Right forelimb (tissue), 1 donor: ENCODE measurements at regions not wholly inside any gene's neighbourhood (a gene's known extent, or its start where the extent isn't known, plus 50 kb on each side); places are given as distances from the start of the nearest gene placed in this dataset.
"Not testable (repeated sequence)": the region's sequence is repeated elsewhere in the genome, so short reads cannot be mapped to it uniquely, and the experiment has no call there.

ENCODE experiments used
- DNase-seq: peaks from one replicate; pipeline ENCODE4 v3.0.0-alpha.2; 2018

DNA sequence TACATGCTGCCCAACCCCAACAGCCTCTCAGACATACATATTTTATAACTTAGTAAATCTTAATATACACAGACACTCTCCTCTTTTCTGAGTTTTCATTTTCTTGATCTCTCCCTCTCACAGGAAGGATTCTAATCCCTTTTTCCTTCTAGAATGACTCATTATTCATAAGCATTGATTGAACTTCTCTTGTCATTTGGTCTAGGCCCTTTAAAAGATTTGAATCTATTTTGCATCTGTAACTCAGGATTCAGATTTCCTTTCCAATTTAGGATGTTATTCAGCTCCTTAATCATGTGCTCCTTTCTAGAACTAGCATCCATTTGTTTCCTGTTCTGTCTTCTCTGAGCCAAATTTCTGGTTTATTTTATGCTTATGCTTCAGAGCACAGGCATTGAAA, 624.5 kb upstream of the SGO1 start:
- DNase-seq, result no peak

DNA sequence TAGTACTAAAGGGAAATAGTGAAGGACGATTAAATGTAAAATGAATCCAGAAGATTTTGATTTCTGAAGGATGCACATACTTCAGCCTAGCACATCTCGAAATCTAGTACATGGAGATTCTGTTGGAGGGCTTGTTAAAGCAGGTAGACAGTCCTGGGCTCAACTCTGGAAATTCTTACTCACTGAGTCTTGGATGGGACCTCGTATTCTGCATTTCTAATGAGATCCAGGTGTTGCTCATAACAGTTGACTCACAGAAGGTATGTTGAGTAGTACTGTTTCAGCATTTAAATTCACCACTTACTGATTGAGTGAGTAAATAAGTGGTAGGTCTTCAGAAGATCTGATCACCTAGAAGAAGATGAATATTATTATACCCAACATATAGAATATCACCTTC, 623.4 kb upstream of the SGO1 start:
- no peak for DNase-seq

GRCh38 chr3:20808864-20809263, 622.9 kb upstream of the SGO1 start:
- no peak for DNase-seq

DNA sequence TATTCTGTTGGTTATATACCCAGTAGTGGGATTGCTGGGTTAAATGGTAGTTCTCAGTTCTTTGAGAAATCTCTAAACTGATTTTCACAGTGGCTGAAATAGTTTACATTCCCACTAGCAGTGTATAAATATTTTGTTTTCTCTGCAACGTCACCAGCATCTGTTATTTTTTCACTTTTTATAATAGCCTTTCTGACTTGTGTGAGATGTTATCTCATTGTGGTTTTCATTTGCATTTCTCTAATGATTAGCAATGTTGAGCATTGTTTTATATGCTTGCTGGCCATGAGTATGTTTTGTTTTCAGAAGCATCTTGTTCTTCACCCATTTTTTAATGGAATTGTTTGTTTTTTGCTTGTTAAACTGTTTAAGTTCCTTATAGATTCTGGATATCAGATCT, 612.7 kb upstream of the SGO1 start:
- DNase-seq, result no peak

- DNase-seq, result no peak
These were observed 601.0 kb upstream of the SGO1 start for GRCh38 chr3:20787005-20787404.

- no peak for DNase-seq
These were observed 590.7 kb upstream of the SGO1 start for GRCh38 chr3:20776692-20777091.

- DNase-seq, result no peak
These were observed 590.3 kb upstream of the SGO1 start for GRCh38 chr3:20776286-20776685.

- no peak for DNase-seq
These were observed 587.4 kb upstream of the SGO1 start for GRCh38 chr3:20773320-20773984.

- DNase-seq, result no peak
These were observed 586.9 kb upstream of the SGO1 start for GRCh38 chr3:20772869-20773268.

DNA sequence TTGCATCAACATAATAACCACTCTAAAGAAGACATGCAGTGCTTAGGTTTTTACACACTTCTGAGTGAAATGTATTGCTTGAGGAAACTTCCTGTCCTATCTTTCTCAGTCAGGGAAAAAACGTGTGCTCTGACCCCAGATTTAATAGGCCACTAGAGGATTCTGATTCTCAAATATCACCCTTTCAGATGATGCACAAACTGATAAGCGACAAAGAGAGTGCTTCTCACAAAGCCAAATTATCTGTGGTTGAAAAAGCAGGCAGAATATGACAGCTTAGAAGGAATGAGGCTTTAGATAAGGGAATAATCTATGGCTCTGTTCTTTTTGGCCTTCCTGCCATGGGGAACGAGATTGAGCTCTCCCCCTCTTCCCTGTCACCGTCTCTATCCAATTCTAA, 583.4 kb upstream of the SGO1 start:
- DNase-seq, result no peak

GRCh38 chr3:20760981-20761380, 575.0 kb upstream of the SGO1 start:
- DNase-seq, result no peak

DNA sequence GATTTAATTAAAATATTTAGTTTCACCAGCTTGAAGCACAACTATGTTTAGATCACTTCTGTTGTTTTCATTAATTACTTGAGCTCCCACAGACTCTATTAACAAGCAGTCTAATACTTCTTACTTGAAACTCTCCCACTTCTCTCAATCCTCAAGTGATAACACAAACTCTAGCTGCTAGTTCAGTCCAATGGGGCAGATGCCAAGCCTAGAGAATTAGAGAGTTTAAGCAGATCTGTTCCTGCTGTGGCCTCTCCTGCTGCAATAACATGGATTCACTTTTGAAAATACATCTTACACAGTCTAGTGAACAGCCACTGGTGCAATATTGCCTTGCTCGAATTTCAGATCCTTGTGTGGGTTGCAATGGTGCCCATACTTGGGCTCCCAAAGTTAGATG, 566.4 kb upstream of the SGO1 start:
- no peak for DNase-seq

DNA sequence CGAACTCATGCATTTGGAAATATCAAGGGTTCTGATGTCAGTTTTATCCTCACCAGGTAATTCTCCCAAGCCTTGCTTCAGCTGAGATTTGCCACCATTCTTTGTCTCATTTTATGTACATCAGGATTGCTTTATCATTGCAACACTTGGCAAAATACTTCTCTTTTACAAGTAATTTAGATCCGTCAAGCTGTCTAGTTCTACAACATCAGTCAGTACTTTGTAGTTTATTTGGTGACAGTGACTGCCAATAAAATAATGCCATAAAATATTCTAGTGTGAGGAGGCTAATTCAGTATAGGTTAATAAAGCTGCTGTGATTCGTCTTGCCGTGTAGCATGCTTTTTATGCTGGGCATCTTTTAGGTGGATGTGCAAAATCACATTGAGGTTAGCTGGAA, 565.3 kb upstream of the SGO1 start:
- DNase-seq, result no peak

GRCh38 chr3:20747741-20748140, 561.7 kb upstream of the SGO1 start:
- no peak for DNase-seq

DNA sequence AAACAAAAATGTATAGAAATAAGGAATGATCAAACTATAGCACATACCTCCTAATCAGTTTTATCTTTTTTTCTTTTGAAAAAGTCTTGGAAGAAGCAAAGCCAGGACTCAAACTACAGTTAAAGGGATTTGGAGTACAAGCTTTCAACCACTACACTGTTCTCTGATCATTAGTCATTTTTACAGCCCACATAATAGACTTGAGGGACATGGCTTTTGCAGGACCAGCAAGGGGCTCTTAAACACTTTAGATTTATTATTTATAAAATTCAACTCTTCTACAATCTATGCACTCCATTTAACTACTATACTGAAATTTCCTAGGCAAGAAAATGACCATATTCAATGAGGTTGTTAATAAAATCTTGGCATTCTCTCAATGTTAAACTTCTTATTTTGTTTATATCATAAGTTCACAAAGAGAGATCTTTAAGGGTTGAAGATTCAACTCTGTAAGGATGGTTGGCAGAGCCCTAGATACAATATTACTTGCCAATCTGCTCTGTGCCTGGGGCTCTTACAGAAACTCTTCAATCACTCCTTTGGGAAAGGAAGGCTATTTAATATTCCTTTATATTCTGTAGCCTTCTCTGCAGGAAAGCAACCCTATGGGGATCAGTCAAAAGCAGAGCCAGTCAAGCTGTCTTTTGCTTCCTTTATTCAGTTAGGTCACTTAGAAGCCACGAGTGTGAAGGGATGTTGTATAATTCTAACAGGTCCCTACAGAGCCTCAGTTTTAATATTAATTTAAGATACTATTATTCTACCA, 557.7 kb upstream of the SGO1 start:
- no peak for DNase-seq

DNA sequence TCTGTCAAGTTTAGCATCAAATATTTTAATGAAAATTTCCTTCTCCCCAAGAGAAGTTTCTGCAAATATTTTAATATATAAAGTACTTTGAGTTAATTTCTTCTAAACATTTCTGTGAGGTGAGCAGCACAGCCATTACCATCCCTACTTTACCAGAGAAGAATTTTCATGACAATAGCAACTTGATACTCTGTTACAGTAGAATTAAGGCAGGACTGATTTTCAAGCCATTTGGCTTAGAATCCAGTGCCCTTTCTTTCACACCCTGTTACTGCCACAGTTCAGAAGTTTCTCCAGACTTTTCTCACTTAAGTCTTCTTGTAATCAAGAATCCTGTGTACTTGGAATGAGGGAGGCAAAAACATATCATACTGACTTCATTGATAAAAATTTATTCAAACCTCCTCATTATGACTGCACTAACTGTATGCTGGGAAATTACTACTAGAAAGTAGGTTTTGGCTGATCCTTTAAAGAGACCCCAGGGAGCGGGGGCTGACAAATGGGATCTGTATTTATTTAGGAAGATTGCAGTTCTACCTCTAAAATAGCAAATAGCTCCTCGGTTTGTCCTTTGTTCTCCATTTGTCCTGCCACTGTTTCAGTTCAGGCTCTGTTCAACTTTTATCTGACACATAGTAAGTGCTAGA, 557.0 kb upstream of the SGO1 start:
- no peak for DNase-seq

DNA sequence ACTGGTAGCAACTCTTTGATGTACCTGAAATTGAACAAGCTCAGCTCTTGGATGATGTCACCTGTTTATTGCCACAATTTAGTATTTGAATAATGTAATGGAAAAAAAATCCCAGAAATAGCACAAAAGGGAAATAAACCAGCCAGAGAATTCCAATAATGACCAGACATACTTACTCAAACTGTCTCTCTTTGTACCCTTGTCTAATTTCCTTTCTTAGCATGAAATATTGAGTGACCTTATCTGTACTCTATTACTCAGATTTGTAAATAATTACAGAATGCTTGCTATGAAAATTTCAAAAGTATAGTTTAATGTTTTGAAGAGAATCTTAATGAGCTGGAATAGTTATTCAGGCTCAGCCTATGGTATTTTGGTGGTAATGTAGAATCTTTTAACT, 555.4 kb upstream of the SGO1 start:
- no peak for DNase-seq

GRCh38 chr3:20739814-20740213, 553.8 kb upstream of the SGO1 start:
- no peak for DNase-seq

GRCh38 chr3:20736287-20736852, 550.4 kb upstream of the SGO1 start:
- no peak for DNase-seq

DNA sequence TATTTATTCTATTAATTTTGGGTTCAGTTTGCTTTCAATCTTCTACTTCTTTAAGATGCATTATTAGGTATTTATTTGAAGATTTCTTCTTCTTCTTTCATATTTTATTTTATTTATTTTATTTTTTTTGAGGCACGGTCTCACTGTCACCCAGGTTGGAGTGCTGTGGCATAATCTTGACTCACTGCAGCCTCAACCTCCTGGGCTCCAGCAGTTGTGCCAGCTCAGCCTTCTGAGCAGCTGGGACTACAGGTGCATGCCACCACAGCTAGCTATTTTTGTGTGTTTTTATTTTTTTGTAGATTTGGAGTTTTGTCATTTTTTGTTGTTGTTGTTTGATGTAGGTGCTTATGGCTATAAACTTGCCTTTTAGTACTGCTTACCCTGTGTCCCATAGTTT, 543.2 kb upstream of the SGO1 start:
- DNase-seq, result no peak

- no peak for DNase-seq
These were observed 540.8 kb upstream of the SGO1 start for GRCh38 chr3:20726786-20727185.

- DNase-seq, result no peak
These were observed 538.2 kb upstream of the SGO1 start for GRCh38 chr3:20724241-20724640.

DNA sequence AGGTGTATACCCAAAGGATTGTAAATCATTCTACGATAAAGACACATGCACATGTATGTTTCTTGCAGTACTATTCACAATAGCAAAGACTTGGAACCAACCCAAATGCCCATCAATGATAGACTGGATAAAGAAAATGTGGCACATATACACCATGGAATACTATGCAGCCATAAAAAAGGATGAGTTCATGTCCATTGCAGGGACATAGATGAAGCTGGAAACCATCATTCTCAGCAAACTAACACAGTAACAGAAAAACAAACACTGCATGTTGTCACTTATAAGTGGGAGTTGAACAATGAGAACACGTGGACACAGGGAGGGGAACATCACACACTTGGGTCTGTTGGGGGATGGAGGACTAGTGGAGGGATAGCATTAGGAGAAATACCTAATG, 530.4 kb upstream of the SGO1 start:
- not testable (repeated sequence) for DNase-seq

DNA sequence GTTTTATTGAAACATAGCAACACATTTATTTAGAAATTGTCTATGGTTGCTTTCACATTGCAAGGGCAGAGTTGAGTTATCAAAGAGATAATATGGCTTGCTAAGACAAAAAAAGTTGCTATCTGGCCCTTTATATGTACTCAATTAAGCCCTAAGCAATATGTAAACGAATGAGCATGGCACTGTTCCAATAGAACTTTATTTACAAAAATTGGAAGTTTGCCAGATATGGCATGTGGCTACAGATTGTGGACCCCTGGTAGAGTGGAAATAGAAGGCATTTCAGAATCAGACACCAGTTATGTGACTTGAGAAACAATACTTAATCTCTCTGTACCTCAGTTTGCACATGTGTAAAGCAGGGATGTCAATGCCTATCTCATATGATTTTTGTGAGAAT, 515.6 kb upstream of the SGO1 start:
- DNase-seq, result no peak
